Ectodermal cell (in vitro differentiated cells): ENCODE measurements at regions not wholly inside any gene's neighbourhood (a gene's known extent, or its start where the extent isn't known, plus 50 kb on each side); places are given as distances from the start of the nearest gene placed in this dataset.
"Not testable (repeated sequence)": the region's sequence is repeated elsewhere in the genome, so short reads cannot be mapped to it uniquely, and the experiment has no call there.

ENCODE experiments used
- H3K27ac ChIP-seq: 2 replicates; pipeline ENCODE4 v1.7.0; 2013; ENCODE audit warnings: mild to moderate bottlenecking, low read depth, low read length; ENCODE audit not compliant: insufficient read depth, poor library complexity, severe bottlenecking
- H3K27me3 ChIP-seq: 2 replicates; pipeline ENCODE4 v1.7.0; 2013; ENCODE audit warnings: mild to moderate bottlenecking, low read length; ENCODE audit not compliant: insufficient read depth, control insufficient read depth, poor library complexity, severe bottlenecking
- H3K36me3 ChIP-seq: one replicate; pipeline ENCODE4 v1.7.0; 2013; ENCODE audit warnings: low read length; ENCODE audit not compliant: control insufficient read depth, insufficient read depth
- H3K4me1 ChIP-seq: one replicate; pipeline ENCODE4 v1.7.0; 2013; ENCODE audit warnings: low read length; ENCODE audit not compliant: control insufficient read depth, insufficient read depth
- H3K4me3 ChIP-seq: 2 replicates; pipeline ENCODE4 v1.7.0; 2013; ENCODE audit warnings: low read depth, low read length, control low read depth; ENCODE audit not compliant: insufficient read depth
- H3K9me3 ChIP-seq: 2 replicates; pipeline ENCODE4 v1.7.0; 2013; ENCODE audit warnings: mild to moderate bottlenecking, low read length, moderate library complexity; ENCODE audit not compliant: control insufficient read depth
- WGBS, 2 experiments: methylation state at CpG; one replicate each; pipeline ENCODE4 v1.1.7; 2013; ENCODE audit warnings: missing lambda C conversion rate in 2 of 2; 5-methylcytosine and 5-hydroxymethylcytosine counted together

DNA sequence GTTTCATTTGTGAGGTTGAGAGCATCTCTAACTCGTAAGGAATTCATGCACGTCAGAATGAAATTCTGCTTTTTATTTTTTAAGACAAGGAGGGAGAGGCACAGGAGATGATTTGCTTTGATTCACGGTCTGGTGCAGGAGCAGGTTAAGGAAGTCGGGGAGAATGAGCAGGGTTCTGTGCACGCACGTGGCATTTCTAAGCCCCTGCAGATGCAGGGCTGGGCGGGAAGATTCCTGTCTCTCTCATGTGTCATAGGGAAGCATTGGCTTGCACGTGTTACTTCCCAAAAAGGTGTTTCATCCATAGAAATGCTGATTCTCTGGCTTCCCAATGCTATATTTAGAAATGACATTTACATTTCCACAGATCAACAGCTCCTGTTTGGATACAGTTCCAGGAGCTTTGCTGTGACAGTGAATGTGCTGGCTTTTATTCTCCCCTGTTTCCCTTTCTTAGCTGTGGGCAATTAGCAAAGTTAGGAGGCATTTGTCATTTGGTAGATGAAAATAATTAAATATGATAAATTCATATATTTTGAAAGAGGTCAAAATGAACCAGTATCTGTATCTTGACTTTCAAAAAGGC is 119.7 kb upstream of the ZFP64 start:
- no peak overlapping the region for H3K4me3 ChIP-seq
- 52 to 56% methylated on average over 8 of the region's 8 CpGs for WGBS, 2 experiments
- no peaks in the 10 kb centered on the region for H3K9me3 ChIP-seq
- no peaks in the 10 kb centered on the region for H3K36me3 ChIP-seq
- H3K4me1 ChIP-seq = peaks cover 3% of the 10 kb centered on the region
- H3K27me3 ChIP-seq = no peaks in the 10 kb centered on the region
- H3K27ac ChIP-seq = no peak overlapping the region

- Histone ChIP-seq H3K9me3 (no peaks in the 10 kb centered on the region), H3K27me3 (no peaks in the 10 kb centered on the region), H3K4me3 (no peak overlapping the region), H3K36me3 (no peaks in the 10 kb centered on the region), H3K4me1 (peaks cover 3% of the 10 kb centered on the region), H3K27ac (no peak overlapping the region)
- 68 to 70% methylated on average over 7 of the region's 7 CpGs for WGBS, 2 experiments
Measured at GRCh38 chr20:52309181-52309580, 117.6 kb upstream of the ZFP64 start.

- Histone ChIP-seq H3K4me1 (no peaks in the 10 kb centered on the region), H3K27me3 (no peaks in the 10 kb centered on the region), H3K9me3 (no peaks in the 10 kb centered on the region), H3K27ac (no peak overlapping the region), H3K36me3 (no peaks in the 10 kb centered on the region), H3K4me3 (no peak overlapping the region)
- 95 to 96% methylated on average over 4 of the region's 4 CpGs for WGBS, 2 experiments
Measured at GRCh38 chr20:52306477-52306876, 114.9 kb upstream of the ZFP64 start.

DNA sequence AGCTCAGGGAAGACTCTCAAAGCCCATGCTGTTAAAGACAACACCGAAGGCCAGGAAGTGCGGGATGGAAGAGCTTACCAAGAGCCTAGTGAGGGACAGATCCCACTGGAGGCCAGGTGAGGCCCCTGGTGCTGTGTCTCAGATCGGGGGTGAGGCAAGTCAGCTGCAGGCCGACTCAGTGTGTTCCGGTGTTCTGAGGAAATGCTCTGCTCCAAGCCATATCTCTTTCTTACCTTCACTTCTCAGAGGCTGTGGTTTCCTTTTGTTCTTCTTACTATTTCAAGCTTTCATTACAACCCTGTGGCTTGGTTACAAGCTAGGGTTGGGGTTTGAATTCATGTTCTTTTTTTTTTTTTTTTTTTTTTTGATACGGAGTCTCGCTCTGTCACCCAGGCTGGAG is 114.3 kb upstream of the ZFP64 start:
- WGBS, 2 experiments = 92 to 98% methylated on average over 6 to 7 of the region's 7 CpGs
- Histone ChIP-seq H3K36me3 (no peaks in the 10 kb centered on the region), H3K27me3 (no peaks in the 10 kb centered on the region), H3K9me3 (no peaks in the 10 kb centered on the region), H3K27ac (no peak overlapping the region), H3K4me1 (no peaks in the 10 kb centered on the region), H3K4me3 (no peak overlapping the region)

- H3K4me1 ChIP-seq = no peaks in the 10 kb centered on the region
- no peaks in the 10 kb centered on the region for H3K9me3 ChIP-seq
- H3K36me3 ChIP-seq = no peaks in the 10 kb centered on the region
- WGBS, 2 experiments = 95 to 96% methylated on average over 3 of the region's 3 CpGs
- no peaks in the 10 kb centered on the region for H3K27me3 ChIP-seq
- H3K4me3 ChIP-seq = no peak overlapping the region
- no peak overlapping the region for H3K27ac ChIP-seq
Measured at GRCh38 chr20:52305024-52305645, 113.6 kb upstream of the ZFP64 start.

GRCh38 chr20:52303281-52303950 is 111.8 kb upstream of the ZFP64 start:
- Histone ChIP-seq H3K27ac (no peak overlapping the region), H3K36me3 (no peaks in the 10 kb centered on the region), H3K4me1 (no peaks in the 10 kb centered on the region), H3K9me3 (no peaks in the 10 kb centered on the region), H3K27me3 (no peaks in the 10 kb centered on the region), H3K4me3 (no peak overlapping the region)
- 90 to 92% methylated on average over 5 to 7 of the region's 7 CpGs for WGBS, 2 experiments

- H3K9me3 ChIP-seq = no peaks in the 10 kb centered on the region
- 91% methylated on average over 3 of the region's 3 CpGs for WGBS, 2 experiments
- no peaks in the 10 kb centered on the region for H3K27me3 ChIP-seq
- no peaks in the 10 kb centered on the region for H3K4me1 ChIP-seq
- H3K4me3 ChIP-seq = no peak overlapping the region
- H3K27ac ChIP-seq = no peak overlapping the region
- no peaks in the 10 kb centered on the region for H3K36me3 ChIP-seq
Measured at GRCh38 chr20:52302736-52303135, 111.2 kb upstream of the ZFP64 start.

- H3K36me3 ChIP-seq, H3K27ac ChIP-seq: not testable (repeated sequence)
- 93 to 96% methylated on average over 6 of the region's 6 CpGs for WGBS, 2 experiments
Measured at GRCh38 chr20:52302051-52302450, 110.5 kb upstream of the ZFP64 start.

GRCh38 chr20:52295556-52295955 is 104.0 kb upstream of the ZFP64 start:
- WGBS, 2 experiments = 96 to 98% methylated on average over 7 of the region's 7 CpGs
- Histone ChIP-seq H3K4me3 (no peak overlapping the region), H3K4me1 (no peaks in the 10 kb centered on the region), H3K36me3 (no peaks in the 10 kb centered on the region), H3K27me3 (no peaks in the 10 kb centered on the region), H3K9me3 (no peaks in the 10 kb centered on the region), H3K27ac (no peak overlapping the region)

More at GRCh38 chr20:52302051-52302450, 110.5 kb upstream of the ZFP64 start:
- not testable (repeated sequence) for H3K4me1 ChIP-seq, H3K9me3 ChIP-seq, H3K4me3 ChIP-seq, H3K27me3 ChIP-seq

GRCh38 chr20:52294106-52294628 is 102.6 kb upstream of the ZFP64 start:
- 92 to 94% methylated on average over 2 of the region's 2 CpGs for WGBS, 2 experiments
- no peaks in the 10 kb centered on the region for H3K36me3 ChIP-seq
- no peak overlapping the region for H3K27ac ChIP-seq
- no peaks in the 10 kb centered on the region for H3K4me1 ChIP-seq
- H3K4me3 ChIP-seq = no peak overlapping the region
- no peaks in the 10 kb centered on the region for H3K9me3 ChIP-seq
- no peaks in the 10 kb centered on the region for H3K27me3 ChIP-seq
